ENCODE measurements at regions not wholly inside any gene's neighbourhood (a gene's known extent, or its start where the extent isn't known, plus 50 kb on each side); places are given as distances from the start of the nearest gene placed in this dataset.
"Not testable (repeated sequence)": the region's sequence is repeated elsewhere in the genome, so short reads cannot be mapped to it uniquely, and the experiment has no call there.

DNA sequence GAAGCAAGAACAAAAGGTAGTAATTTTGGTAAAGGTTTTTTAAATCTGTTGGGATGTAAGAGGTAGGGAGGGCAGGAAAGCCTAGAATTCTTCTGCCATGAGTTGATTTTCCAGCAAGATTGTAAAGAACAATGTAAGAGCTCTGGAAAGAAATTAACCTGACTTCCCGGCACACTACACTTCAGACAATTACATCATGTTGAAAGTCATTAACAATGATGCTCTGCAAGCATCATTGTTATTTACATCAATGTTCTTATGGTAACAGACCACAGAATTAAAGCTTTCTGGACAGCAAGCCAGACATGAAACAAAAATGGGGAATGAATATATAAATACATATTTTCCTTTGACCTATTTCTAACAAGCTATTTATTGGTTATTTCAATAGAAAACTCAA, 342.2 kb downstream of the CEP170 start:
- DNase-seq (ENCODE audit: low read depth in 2 of 2): not testable (repeated sequence)

GRCh38 chr1:242900558-242900957, 354.5 kb downstream of the CEP170 start:
- DNase-seq (ENCODE audit: low read depth in 2 of 2): not testable (repeated sequence)

DNA sequence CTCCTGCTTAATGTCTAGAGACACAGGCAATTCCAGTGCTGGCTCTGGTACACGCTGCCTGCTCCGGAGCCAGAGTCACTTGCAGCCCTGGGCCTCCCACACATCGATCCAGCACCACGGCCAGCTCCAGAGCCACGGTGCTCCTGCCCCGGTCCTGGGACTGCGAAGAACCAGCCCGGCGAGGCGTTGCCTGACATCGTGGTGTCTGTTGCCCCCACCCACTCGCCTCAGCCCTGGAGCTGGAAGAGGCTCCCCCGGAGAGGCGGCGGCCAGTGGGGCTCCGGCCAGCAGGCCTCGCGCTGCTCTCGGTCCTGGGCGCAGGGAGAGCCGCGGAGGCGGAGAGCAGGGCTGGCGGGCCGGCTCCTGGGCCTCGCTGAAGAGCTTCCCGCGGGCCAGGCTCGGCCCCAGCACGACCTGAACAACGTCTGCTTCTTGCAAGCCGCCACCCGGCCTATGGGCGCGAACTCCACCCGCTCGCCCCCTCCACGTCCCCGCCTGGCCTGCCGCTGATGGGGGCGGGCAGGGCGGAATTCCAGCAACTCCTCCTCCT, 364.8 kb downstream of the CEP170 start:
- no peak for DNase-seq (ENCODE audit: low read depth in 2 of 2)

DNA sequence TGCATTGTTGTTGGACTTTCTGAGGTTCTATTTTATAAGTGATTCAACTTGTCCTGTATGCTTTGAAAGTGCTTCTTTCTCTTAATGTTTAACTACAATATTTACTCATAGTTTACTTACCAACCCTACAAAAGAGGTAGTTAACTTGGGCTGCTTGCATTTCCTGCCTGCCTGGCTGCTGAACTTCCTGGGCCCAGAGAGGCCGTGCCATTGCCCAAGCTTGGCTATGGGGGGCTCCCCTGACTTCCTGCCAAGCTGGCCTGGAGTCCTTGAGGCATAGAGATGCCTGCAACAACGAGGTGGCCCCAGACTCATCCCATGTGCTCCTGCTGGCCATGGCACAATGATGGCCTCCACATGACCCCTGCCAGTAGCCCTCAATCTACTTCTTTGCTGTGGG, 361.6 kb upstream of the PLD5 start:
- no peak for DNase-seq (ENCODE audit: low read depth in 2 of 2)

- DNase-seq (ENCODE audit: low read depth in 2 of 2): not testable (repeated sequence)
Measured at GRCh38 chr1:242880022-242880421, 355.5 kb upstream of the PLD5 start.

DNA sequence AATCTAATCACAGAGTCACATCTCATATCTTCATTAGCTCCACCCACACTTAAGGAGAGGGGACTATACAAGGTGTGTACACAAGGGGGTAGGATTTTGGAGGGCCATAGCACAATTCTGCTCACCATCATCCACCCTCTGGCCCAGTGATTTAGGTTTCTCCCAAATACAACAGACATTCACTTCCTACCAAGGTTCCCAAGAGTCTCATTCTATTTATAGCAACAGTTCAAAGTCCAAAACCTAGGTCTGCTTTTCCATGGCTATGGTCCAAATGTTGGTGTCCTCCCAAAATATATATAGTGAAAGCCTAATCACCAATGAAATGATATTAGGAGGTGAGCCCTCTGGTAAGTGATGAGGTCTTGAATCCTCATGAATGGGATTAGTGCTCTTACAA, 353.2 kb upstream of the PLD5 start:
- no peak for DNase-seq (ENCODE audit: low read depth in 2 of 2)

DNA sequence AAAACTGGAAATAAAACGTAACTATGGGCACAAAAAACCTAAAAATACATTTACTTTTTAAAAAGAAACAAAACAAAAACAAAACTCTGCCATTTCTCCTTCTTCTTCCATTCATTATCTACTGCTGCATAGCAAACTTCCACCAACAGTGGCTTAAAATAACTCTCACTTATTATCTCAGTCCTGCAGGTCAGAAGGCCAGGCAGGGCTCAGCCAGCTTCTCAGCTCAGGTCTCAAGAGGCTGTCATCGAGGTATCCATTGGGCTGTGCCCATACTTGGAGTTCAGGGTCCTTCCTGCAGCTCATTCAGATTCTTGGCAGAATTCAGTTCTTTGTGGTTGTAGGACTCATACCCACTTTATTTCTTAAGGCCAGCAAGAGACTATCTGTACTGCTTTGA, 352.7 kb upstream of the PLD5 start:
- no peak for DNase-seq (ENCODE audit: low read depth in 2 of 2)

DNA sequence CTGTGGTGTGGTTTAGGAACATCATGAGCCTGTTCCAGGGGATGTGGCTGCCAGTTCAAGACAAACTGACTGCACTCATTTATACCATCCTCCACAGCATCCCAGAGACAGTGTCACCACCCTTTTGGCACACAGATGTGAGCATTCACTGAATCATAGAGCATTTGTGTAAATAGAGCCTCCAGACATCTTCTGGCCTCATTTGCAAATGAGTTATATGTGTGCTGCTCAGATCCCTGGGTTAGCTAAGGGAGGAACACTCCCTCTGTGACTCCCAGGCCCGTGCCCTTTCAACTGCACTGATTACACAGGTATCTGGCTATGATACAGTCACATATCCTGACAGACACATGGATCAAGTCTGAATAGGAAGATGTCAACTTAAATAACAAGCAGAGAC, 351.5 kb upstream of the PLD5 start:
- DNase-seq (ENCODE audit: low read depth in 2 of 2): no peak

- no peak for DNase-seq (ENCODE audit: low read depth in 2 of 2)
Measured at GRCh38 chr1:242873661-242874060, 349.2 kb upstream of the PLD5 start.

DNA sequence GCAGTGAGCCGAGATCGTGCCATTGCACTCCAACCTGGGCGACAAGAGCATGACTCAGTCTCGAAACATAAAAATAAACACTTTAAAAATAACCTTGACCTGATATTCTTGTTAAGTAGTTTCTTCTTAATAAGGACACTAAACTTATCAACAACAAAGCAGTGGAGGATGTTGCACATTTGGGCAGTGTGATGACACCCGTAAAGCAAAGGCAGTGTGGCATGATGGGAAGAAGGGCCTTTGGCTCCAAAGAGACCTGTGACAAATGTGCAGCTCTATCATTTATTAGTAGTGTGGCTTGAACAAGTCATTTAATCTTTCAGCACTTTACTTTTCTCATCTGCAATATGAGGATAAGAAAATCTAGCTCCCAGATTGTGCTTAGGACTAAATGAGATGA, 348.0 kb upstream of the PLD5 start:
- DNase-seq (ENCODE audit: low read depth in 2 of 2): no peak

DNA sequence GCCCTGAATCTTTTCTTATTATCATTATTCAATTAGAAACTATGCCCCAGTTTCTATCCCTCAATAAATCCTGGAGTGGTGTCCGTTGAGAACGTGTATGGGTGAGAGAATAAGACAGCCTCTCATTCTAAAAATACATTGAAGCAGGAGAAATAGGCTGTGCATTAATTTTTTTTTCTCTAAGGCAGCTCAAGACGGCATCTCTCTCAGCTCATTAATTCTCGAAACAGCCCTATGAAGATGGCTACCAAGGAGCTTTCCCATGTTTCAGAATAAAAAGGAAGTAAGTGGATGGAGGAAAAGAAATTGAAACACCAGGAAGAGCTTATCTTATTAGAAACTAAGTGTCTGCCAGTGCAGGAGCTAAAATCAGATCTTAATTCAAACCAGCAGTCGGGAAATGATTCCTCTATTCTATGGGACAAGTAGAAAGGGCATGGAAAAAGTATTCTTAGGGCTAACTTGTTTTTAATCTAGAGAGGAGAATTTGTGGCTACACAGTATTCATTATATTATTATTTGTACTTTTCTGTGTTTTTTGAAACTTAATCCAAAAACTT, 347.1 kb upstream of the PLD5 start:
- no peak for DNase-seq (ENCODE audit: low read depth in 2 of 2)

GRCh38 chr1:242870966-242871365, 346.5 kb upstream of the PLD5 start:
- no peak for DNase-seq (ENCODE audit: low read depth in 2 of 2)

DNA sequence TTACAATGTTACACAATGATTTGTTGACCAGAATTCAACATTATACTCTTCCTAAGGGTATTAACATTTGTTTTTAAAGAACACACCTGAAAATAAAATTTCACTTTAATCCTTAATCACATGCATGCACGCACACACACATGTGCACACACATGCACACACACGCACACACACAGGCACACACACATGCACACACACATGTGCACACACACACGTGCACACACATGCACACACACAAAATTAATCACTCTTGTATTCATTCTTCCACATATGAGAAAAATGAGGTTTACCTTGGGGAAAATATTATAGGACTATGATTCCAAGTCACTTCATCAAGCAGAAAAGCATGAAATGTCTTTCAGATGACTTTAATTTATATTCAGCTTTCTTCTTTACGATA, 331.8 kb upstream of the PLD5 start:
- DNase-seq (ENCODE audit: low read depth in 2 of 2): no peak

DNA sequence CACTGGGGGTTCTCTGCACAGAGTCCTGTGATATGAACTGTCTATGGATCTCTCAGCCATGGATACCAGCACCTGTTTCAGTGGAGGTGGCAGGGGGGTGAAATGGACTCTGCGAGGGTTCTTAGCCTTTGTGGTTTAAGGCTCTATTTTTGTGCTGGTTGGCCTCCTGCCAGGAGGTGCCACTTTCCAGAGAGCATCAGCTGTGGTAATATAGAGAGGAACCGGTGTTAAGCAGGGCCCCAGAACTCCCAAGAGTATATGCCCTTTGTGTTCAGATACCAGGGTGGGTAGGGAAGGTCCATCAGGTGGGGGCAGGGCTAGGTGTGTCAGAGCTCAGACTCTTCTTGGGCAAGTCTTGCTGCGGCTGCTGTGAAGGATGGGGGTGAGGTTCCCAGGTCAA, 330.0 kb upstream of the PLD5 start:
- no peak for DNase-seq (ENCODE audit: low read depth in 2 of 2)

- no peak for DNase-seq (ENCODE audit: low read depth in 2 of 2)
Measured at GRCh38 chr1:242847390-242847993, 323.0 kb upstream of the PLD5 start.

- no peak for DNase-seq (ENCODE audit: low read depth in 2 of 2)
Measured at GRCh38 chr1:242842094-242842493, 317.6 kb upstream of the PLD5 start.

DNA sequence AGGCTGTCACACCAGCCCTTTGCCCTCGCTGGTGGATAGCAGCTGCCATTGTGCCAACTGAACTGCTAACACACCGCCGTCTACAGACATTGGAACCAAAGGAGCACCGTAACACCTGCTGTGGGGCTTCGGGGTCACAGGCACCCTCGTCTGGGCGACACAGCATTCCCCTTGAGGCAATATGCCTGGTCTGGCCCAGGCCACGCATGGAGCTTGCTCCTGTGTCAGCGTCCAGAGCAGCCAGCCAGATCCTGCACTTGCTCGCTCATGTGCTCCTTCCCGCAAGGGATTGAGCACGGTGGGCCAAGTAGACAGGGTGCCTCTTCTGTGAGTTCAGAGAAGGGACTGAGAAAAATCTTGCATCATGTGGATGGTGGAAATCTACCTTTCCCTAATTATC, 314.6 kb upstream of the PLD5 start:
- DNase-seq (ENCODE audit: low read depth in 2 of 2): no peak

- no peak for DNase-seq (ENCODE audit: low read depth in 2 of 2)
Measured at GRCh38 chr1:242836423-242836822, 311.9 kb upstream of the PLD5 start.

DNA sequence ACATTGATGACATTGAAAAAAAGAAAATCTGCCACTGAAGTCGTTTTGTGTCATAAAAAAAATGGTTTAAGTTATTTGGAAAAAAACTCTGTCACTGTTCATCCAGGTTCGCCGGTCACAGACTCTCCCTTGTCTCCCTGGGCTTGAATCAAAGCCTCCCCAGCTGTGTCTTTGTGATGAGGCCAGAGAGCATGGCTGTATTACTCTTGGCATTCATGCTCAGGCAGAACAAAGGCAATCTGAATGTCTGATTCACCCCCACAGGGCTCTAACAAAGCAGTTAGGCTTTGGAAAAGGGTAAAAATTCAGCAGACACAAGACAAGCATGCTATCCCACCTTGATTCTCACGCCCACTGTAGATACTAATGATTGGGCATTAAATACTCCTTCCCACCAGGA, 304.3 kb upstream of the PLD5 start:
- DNase-seq (ENCODE audit: low read depth in 2 of 2): no peak

DNA sequence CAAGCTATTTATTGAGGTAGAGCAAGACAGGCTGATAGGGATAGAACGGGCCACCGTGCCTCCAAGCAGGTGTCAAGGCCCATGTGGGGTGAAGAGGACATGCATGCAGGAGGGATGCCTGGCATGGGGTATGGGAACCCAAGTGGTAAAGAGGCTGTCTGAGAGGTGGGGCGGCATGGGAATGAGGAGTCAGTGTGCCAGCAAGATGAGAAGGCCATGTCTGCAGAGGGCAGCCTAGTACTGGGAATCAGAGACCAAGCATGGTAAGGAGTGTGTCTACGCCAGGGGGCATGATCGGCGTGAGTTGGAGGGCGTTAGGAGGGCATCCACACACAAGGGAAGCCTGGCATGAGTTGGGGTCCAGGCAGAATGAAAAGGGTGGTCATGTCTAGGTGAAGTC, 303.7 kb upstream of the PLD5 start:
- no peak for DNase-seq (ENCODE audit: low read depth in 2 of 2)

GRCh38 chr1:242827538-242827937, 303.0 kb upstream of the PLD5 start:
- no peak for DNase-seq (ENCODE audit: low read depth in 2 of 2)

DNA sequence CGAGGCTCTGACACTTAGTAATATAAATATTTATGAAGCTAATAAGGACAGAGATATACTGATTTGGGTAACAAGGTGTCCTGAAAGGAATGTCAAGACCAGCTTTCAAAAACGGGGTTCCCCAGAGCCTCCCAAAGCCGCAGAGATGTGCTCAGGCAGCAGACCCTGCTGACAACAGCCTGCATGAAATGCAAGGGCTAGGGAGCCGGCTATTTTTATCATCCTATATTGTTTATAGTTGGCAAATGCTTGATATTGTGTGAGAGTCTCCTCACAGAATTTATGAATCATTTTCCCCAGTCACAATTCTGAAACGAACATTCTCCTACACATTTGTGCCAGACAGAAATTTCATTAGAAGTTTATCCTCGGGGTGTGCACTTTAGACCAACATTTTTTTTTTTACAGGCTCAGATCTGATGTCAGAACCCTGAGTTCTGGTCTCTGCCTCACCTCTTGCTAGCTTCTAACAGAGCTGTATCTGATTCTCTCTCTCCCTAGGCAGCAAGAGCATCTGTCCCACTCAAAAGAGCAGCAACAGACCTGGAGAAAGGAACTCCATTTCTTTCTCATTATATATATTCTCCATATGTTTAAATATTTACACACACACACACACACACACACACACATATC, 302.3 kb upstream of the PLD5 start:
- DNase-seq (ENCODE audit: low read depth in 2 of 2): no peak

DNA sequence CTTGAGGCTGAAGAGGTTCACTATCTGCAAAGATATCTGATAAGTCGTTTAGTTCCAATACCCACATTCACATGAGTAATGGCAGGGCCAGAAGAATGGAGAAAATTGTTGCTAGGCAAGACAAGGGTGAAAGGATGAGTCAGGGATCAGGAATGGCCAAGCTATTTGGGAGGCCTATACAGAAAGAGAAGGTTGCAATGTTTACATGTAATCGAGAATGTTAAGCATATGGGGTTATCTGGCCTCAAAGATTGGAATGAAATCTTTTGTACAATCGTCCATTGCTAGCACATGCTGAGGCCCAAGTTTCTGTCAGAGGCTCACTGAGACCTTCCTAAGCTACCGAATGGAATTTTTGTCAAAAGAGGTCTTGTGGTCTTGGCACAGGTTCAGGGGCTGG, 299.9 kb upstream of the PLD5 start:
- no peak for DNase-seq (ENCODE audit: low read depth in 2 of 2)
